Dendritic cell treated with granulocyte-macrophage colony-stimulating factor and Interleukin-4, amounts not matched to agents 40 ng/mL and 50 ng/mL, for 4 days (primary cell): ENCODE measurements at regions not wholly inside any gene's neighbourhood (a gene's known extent, or its start where the extent isn't known, plus 50 kb on each side); places are given as distances from the start of the nearest gene placed in this dataset.

Source experiments
- H3K27ac Mint-ChIP-seq: one replicate; pipeline ENCODE4 v1.8.0; 2022; ENCODE audit warnings: mild to moderate bottlenecking, mixed read lengths
- H3K27me3 Mint-ChIP-seq: one replicate; pipeline ENCODE4 v1.8.0; 2022; ENCODE audit warnings: mild to moderate bottlenecking, mixed read lengths
- H3K36me3 Mint-ChIP-seq: one replicate; pipeline ENCODE4 v1.8.0; 2022; ENCODE audit warnings: low read depth, mixed read lengths
- H3K4me1 Mint-ChIP-seq: one replicate; pipeline ENCODE4 v1.8.0; 2022; ENCODE audit warnings: low read depth, mixed read lengths
- H3K4me3 Mint-ChIP-seq: one replicate; pipeline ENCODE4 v1.8.0; 2022; ENCODE audit warnings: mild to moderate bottlenecking, moderate library complexity, mixed read lengths
- H3K9me3 Mint-ChIP-seq: one replicate; pipeline ENCODE4 v1.8.0; 2022; ENCODE audit warnings: mixed read lengths
- intact Hi-C: fragments of 100-400 bp; cut with micrococcal nuclease; formaldehyde crosslinking; loops from one replicate; pipeline ENCODE4 v1.15.0; 2022

GRCh38 chr17:59504821-59505220 lies 60.6 kb upstream of the DHX40 start:
- intact Hi-C loops, result no loop called here

GRCh38 chr17:59505610-59506276 lies 59.7 kb upstream of the DHX40 start:
- intact Hi-C loops, result no loop called here
- Mint-ChIP-seq H3K27me3 (no peaks in the 10 kb centered on the region), H3K27ac (no peak overlapping the region), H3K9me3 (no peaks in the 10 kb centered on the region), H3K36me3 (no peaks in the 10 kb centered on the region), H3K4me3 (no peak overlapping the region), H3K4me1 (peaks cover 21% of the 10 kb centered on the region)

More at GRCh38 chr17:59504821-59505220, 60.6 kb upstream of the DHX40 start:
- H3K4me3 Mint-ChIP-seq, result no peak overlapping the region
- no peak overlapping the region for H3K27ac Mint-ChIP-seq
- peaks cover 15% of the 10 kb centered on the region for H3K4me1 Mint-ChIP-seq
- no peaks in the 10 kb centered on the region for H3K9me3 Mint-ChIP-seq
- H3K36me3 Mint-ChIP-seq, result no peaks in the 10 kb centered on the region
- H3K27me3 Mint-ChIP-seq, result peaks cover 3% of the 10 kb centered on the region

GRCh38 chr17:59506894-59507726 lies 58.3 kb upstream of the DHX40 start:
- Mint-ChIP-seq H3K4me3 (no peak overlapping the region), H3K9me3 (no peaks in the 10 kb centered on the region), H3K4me1 (peaks cover 21% of the 10 kb centered on the region), H3K36me3 (no peaks in the 10 kb centered on the region), H3K27ac (no peak overlapping the region), H3K27me3 (no peaks in the 10 kb centered on the region)
- intact Hi-C loops, result no loop called here

- no peak overlapping the region for H3K4me3 Mint-ChIP-seq
- intact Hi-C loops, result no loop called here
- no peaks in the 10 kb centered on the region for H3K9me3 Mint-ChIP-seq
- peaks cover 25% of the 10 kb centered on the region for H3K4me1 Mint-ChIP-seq
- H3K36me3 Mint-ChIP-seq, result no peaks in the 10 kb centered on the region
- no peaks in the 10 kb centered on the region for H3K27me3 Mint-ChIP-seq
- peak overlapping the region; percentile 68 for H3K27ac Mint-ChIP-seq
Measured at GRCh38 chr17:59508999-59509625, 56.3 kb upstream of the DHX40 start.

GRCh38 chr17:59510611-59511010 lies 54.8 kb upstream of the DHX40 start:
- intact Hi-C loops, result no loop called here

GRCh38 chr17:59511726-59512125 lies 53.7 kb upstream of the DHX40 start:
- no peak overlapping the region for H3K4me3 Mint-ChIP-seq
- peaks cover 48% of the 10 kb centered on the region for H3K4me1 Mint-ChIP-seq
- intact Hi-C loops, result no loop called here
- no peaks in the 10 kb centered on the region for H3K9me3 Mint-ChIP-seq
- H3K36me3 Mint-ChIP-seq, result no peaks in the 10 kb centered on the region
- H3K27ac Mint-ChIP-seq, result no peak overlapping the region
- no peaks in the 10 kb centered on the region for H3K27me3 Mint-ChIP-seq

More at GRCh38 chr17:59510611-59511010, 54.8 kb upstream of the DHX40 start:
- Mint-ChIP-seq H3K4me1 (peaks cover 40% of the 10 kb centered on the region), H3K4me3 (no peak overlapping the region), H3K27ac (peak overlapping the region; percentile 1), H3K9me3 (no peaks in the 10 kb centered on the region), H3K27me3 (no peaks in the 10 kb centered on the region), H3K36me3 (no peaks in the 10 kb centered on the region)

GRCh38 chr17:59512844-59513385 lies 52.5 kb upstream of the DHX40 start:
- Mint-ChIP-seq H3K36me3 (no peaks in the 10 kb centered on the region), H3K27ac (peak overlapping the region; percentile 70), H3K9me3 (no peaks in the 10 kb centered on the region), H3K4me1 (peaks cover 46% of the 10 kb centered on the region), H3K27me3 (no peaks in the 10 kb centered on the region), H3K4me3 (no peak overlapping the region)
- intact Hi-C loops, result no loop called here

- peaks cover 38% of the 10 kb centered on the region for H3K4me1 Mint-ChIP-seq
- H3K4me3 Mint-ChIP-seq, result no peak overlapping the region
- H3K27ac Mint-ChIP-seq, result peak overlapping the region; percentile 70
- no peaks in the 10 kb centered on the region for H3K27me3 Mint-ChIP-seq
- intact Hi-C loops, result no loop called here
- no peaks in the 10 kb centered on the region for H3K36me3 Mint-ChIP-seq
- no peaks in the 10 kb centered on the region for H3K9me3 Mint-ChIP-seq
Measured at GRCh38 chr17:59513934-59514841, 51.2 kb upstream of the DHX40 start.
